ENCODE measurements at regions not wholly inside any gene's neighbourhood (a gene's known extent, or its start where the extent isn't known, plus 50 kb on each side); places are given as distances from the start of the nearest gene placed in this dataset.

- no peak overlapping the region for H3K4me3 ChIP-seq (replicated peaks; ENCODE audit: low read depth, low read length)
- TF ChIP-seq CTCF (IDR thresholded peaks at IDR 0.05; ENCODE audit: low read depth, low read length, missing control alignments) = no peak
- no peak for DNase-seq (ENCODE audit: extremely low read depth, low read depth)
Observed at GRCh38 chr19:29085206-29085605, 127.7 kb downstream of the UQCRFS1 start.

GRCh38 chr19:29084266-29084665 is 128.7 kb downstream of the UQCRFS1 start:
- no peak overlapping the region for H3K4me3 ChIP-seq (replicated peaks; ENCODE audit: low read depth, low read length)
- DNase-seq (ENCODE audit: extremely low read depth, low read depth) = no peak
- TF ChIP-seq CTCF (IDR thresholded peaks at IDR 0.05; ENCODE audit: low read depth, low read length, missing control alignments) = no peak

GRCh38 chr19:29083863-29084262 is 129.1 kb downstream of the UQCRFS1 start:
- no peak overlapping the region for H3K4me3 ChIP-seq (replicated peaks; ENCODE audit: low read depth, low read length)
- no peak for TF ChIP-seq CTCF (IDR thresholded peaks at IDR 0.05; ENCODE audit: low read depth, low read length, missing control alignments)
- no peak for DNase-seq (ENCODE audit: extremely low read depth, low read depth)

GRCh38 chr19:29079356-29080032 is 133.5 kb downstream of the UQCRFS1 start:
- TF ChIP-seq CTCF (IDR thresholded peaks at IDR 0.05; ENCODE audit: low read depth, low read length, missing control alignments) = no peak
- no peak overlapping the region for H3K4me3 ChIP-seq (replicated peaks; ENCODE audit: low read depth, low read length)
- DNase-seq (ENCODE audit: extremely low read depth, low read depth) = no peak

- no peak overlapping the region for H3K4me3 ChIP-seq (replicated peaks; ENCODE audit: low read depth, low read length)
- no peak for DNase-seq (ENCODE audit: extremely low read depth, low read depth)
- TF ChIP-seq CTCF (IDR thresholded peaks at IDR 0.05; ENCODE audit: low read depth, low read length, missing control alignments) = no peak
Observed at GRCh38 chr19:29076963-29077362, 136.0 kb downstream of the UQCRFS1 start.

- no peak overlapping the region for H3K4me3 ChIP-seq (replicated peaks; ENCODE audit: low read depth, low read length)
- DNase-seq (ENCODE audit: extremely low read depth, low read depth) = no peak
Observed at GRCh38 chr19:29076161-29076560, 136.8 kb downstream of the UQCRFS1 start.

More at GRCh38 chr19:29076161-29076560, 136.8 kb downstream of the UQCRFS1 start:
- TF ChIP-seq CTCF (IDR thresholded peaks at IDR 0.05; ENCODE audit: low read depth, low read length, missing control alignments) = no peak
